M059J (cell line): ENCODE measurements at regions not wholly inside any gene's neighbourhood (a gene's known extent, or its start where the extent isn't known, plus 50 kb on each side); places are given as distances from the start of the nearest gene placed in this dataset.
A peak's percentile ranks its signal among the peaks of the same experiment; 100 is the strongest.
"Not testable (repeated sequence)": the region's sequence is repeated elsewhere in the genome, so short reads cannot be mapped to it uniquely, and the experiment has no call there.

Experiments used
- DNase-seq: peaks from one replicate; pipeline ENCODE4 v3.0.0-alpha.2; 2012; ENCODE audit warnings: low read depth

GRCh38 chr1:195748969-195749368 lies 859.3 kb downstream of the KCNT2 start:
- DNase-seq, result no peak

- peak; percentile 15 for DNase-seq
Measured at GRCh38 chr1:195745189-195746010, 862.8 kb downstream of the KCNT2 start.

DNA sequence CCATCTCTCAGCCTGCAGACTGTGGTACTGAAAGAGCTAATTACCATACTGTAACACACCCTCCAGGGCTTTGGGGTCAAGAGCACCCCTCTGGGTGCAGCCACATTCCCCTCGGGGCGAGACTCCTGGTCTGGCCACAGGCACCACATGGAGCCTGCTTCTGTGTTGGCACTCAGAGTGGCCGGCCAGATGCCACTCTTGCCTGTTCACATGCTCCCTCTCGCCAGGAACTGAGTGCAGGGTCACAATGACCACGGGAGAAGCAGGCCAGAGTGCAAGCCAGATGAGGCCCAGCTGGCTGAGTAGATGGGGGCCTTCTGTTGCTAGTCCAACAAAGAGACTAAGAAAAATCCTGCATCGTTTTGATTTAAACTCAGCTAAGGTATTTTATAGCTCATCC lies 864.0 kb downstream of the KCNT2 start:
- DNase-seq, result peak; percentile 29

DNA sequence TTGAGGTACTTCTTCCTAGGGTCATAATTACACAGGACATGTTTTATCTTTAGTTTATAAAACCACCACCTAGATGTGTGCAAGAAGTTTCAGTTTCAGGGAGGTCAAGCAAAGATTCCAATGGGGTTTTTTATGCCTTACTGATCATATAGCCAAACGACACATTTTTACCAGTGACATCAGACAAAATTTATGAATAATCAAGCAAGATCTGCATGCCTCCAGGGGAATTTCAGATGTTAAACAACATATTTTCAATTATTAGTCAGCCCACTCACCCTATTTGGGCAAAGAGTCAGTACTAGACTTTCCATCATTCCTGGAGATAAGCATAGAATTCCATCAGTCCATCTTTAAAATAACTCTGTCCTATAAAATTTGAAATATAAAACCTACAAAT lies 867.4 kb downstream of the KCNT2 start:
- DNase-seq, result peak; percentile 53

DNA sequence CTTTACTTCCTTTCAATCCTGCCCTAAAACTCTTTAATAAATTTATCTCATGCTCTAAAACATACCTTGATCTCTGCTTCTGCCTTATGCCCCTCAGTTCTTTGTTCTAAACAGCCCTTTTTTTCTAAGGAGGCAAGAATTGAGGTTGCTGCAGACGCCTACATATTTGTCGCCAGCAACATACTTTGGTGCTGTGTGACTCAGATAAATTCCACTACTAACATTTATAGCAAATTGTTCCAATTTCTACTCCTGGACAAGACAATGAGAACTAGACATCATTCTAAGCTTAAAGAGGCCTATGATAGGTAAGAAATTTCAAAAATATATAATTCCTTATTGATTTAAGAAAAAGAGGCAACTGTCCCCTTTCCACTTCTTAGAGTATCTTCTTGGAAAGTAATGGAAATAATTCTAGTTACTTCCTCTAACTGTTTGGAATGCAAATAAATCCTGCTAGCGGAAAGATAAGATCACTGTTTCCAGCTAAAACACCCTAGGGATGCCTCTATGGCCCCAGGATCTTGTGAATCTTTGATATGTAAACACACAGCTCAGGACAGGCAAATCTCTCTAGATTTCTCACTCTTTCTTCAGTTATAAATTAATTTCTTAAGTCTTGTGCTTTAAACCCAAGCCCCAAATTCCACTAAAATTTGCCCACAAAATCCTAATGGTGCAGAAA lies 869.1 kb downstream of the KCNT2 start:
- peak; percentile 65 for DNase-seq

- DNase-seq, result no peak
Measured at GRCh38 chr1:195735140-195735539, 873.1 kb downstream of the KCNT2 start.

DNA sequence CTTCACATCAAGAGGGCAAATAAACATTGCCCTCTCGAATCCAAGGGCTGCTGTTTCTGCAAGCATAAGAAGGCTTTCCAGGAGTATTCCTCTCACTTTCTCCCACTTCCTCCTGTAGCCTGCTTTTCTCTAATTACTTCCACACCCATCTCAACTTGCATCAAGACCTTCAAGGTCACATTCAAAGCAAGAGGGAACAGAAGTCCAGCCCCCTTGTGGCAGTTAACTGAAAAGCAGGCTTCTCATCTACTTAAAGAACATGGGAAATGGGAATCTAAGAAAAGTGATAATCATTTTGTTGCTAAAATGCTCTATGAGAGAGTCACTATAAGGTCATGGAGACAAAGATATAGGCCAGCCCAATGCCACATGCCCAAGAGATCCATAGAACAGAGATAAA lies 874.4 kb downstream of the KCNT2 start:
- peak; percentile 43 for DNase-seq

- DNase-seq, result peak; percentile 42
Measured at GRCh38 chr1:195733408-195733807, 874.8 kb downstream of the KCNT2 start.

- DNase-seq, result no peak
Measured at GRCh38 chr1:195731385-195731784, 876.9 kb downstream of the KCNT2 start.

- DNase-seq, result no peak
Measured at GRCh38 chr1:195723796-195724194, 884.4 kb downstream of the KCNT2 start.

DNA sequence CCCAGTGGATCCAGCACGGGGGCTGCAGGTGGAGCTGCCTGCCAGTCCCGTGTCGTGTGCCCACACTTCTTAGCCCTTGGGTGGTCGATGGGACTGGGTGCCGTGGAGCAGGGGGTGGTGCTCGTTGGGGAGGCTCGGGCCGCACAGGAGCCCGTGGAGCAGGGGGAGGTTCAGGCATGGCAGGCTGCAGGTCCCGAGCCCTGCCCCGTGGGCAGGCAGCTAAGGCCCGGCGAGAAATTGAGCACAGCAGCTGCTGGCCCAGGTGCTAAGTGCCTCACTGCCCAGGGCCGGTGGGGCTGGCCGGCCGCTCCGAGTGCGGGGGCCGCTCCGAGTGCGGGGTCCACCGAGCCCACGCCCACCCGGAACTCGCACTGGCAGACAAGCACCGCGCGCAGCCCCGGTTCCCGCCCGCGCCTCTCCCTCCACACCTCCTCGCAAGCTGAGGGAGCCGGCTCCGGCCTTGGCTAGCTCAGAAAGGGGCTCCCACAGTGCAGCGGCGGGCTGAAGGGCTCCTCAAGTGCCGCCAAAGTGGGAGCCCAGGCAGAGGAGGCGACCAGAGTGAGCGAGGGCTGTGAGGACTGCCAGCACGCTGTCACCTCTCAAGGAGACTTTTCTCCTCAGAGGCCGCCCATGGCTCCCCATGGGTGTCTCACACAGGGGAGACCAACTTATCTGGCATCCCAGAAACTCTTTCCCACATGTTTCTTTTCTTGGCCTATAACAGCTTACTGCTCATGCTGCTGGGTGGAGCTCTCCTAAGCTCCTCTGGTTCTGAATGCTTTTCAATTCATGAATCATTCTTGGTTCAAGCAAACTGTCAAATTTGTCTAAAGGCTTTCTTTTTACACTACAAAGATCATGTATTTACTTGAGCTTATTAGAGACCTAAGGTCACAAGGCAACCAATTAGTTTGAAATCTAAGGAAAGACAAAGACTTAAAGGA lies 885.1 kb downstream of the KCNT2 start:
- DNase-seq, result not testable (repeated sequence)

DNA sequence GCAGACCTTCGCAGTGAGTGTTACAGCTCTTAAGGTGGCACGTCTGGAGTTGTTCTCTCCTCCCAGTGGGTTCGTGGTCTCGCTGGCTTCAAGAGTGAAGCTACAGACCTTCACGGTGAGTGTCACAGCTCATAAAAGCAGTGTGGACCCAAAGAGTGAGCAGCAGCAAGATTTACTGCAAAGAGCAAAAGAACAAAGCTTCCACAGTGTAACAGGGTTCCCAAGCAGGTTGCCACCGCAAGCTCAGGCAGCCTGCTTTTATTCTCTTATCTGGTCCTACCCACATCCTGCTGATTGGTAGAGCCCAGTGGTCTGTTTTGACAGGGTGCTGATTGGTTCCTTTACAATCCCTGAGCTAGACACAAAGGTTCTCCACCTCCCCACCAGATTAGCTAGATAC lies 886.1 kb downstream of the KCNT2 start:
- not testable (repeated sequence) for DNase-seq

- DNase-seq, result no peak
Measured at GRCh38 chr1:195721210-195721971, 886.8 kb downstream of the KCNT2 start.

DNA sequence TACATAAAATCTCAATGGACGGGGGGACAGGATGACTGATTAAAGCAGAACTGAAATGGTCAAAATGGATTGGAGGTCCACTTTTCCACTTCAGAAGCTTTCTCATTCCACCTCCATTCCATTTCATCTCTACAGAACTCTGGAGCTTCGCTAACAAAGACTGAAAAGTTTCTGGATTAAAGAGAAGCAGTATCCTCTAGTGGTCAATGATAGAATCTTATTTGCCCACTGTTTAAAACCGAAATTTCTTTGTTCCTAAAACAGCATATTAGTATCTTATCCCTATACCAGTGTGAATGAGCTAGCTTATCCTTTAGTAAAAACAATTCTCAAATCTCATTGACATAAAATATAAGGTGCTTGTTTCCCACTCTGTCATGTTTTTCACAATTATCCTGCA lies 890.6 kb downstream of the KCNT2 start:
- peak; percentile 51 for DNase-seq

DNA sequence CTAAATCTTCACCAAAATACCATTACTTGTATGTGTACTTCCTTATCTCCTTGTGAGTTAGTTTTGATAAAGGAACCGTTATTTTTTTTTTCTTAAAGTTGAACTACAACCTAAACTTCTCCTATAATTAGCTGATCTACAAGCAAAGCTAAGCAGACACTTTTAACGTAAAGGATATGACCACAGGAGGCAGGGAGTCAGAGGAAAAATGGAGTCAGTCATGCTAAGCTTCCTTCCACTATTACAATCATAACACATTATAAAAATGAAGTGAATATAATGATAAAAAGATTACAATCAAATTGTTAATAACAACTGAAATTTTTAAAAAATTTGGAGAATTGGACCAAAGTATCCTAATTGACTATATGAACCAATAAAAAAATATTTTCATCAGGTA lies 892.6 kb downstream of the KCNT2 start:
- DNase-seq, result no peak

- peak; percentile 43 for DNase-seq
Measured at GRCh38 chr1:195714248-195714647, 894.0 kb downstream of the KCNT2 start.

DNA sequence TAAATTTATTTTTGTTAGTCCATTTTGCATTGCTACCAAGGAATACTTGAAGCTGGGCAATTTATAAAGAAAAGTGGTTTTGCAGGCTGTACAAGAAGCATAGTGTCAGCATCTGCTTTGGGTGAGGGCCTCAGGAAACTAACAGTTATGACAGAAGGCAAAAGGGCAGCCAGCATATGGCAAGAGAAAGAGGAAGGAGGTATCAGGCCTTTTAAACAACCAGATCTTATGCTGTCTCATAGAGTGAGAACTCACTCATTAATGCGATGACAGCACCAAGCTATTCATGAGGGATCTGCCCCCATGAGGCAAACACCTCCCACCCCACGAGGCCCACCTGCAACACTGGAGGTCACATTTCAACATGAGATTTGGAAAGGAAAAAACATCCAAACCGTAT lies 898.4 kb downstream of the KCNT2 start:
- no peak for DNase-seq

DNA sequence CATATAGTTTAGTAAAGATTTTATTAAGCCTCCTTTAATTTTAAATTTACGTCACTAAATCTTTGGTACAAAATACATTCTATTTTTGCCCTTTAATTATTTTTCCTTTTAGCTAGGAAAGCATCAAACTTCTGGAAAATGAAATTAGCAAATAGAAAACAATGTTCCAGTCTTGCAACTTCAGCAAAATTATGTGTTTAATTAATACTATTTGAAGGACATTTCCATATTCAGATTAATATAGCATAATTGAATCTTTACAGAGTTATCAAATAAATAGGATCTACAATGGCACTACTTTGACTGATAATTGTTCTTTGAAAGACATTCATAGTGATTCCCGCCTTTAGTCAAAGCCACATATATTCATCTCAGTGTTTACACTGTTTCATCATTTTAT lies 904.2 kb downstream of the KCNT2 start:
- no peak for DNase-seq

- DNase-seq, result no peak
Measured at GRCh38 chr1:195701149-195701548, 907.1 kb downstream of the KCNT2 start.

DNA sequence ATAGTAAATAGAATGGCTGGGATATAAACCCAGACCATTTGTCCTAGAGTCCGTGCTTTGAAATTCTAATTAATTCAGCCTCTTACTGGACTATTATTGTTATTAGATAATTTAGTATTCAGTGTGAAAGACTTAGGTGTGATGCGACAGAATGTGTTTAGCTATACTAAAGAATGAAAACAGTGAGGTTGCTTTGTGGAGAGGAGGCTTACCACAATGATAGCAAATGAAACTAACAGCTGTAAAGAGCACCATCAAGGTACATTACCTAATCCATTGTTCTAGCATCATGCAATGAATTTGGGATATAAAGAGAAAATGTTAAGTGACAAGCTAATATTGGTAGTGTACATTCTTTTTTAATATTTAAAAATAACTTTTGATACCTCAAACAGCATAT lies 911.1 kb downstream of the KCNT2 start:
- DNase-seq, result no peak

GRCh38 chr1:195686764-195687163 lies 921.5 kb downstream of the KCNT2 start:
- no peak for DNase-seq
